SU-DHL-6 (cell line): ENCODE measurements at regions not wholly inside any gene's neighbourhood (a gene's known extent, or its start where the extent isn't known, plus 50 kb on each side); places are given as distances from the start of the nearest gene placed in this dataset.

Experiments
- H2AFZ ChIP-seq: fragments of 200-600 bp; sonication (generic); 2 replicates; pipeline ENCODE4 v1.6.1; 2014; ENCODE audit warnings: low read depth, mild to moderate bottlenecking, moderate library complexity, mixed read lengths, antibody characterized with exemption, low read length; ENCODE audit not compliant: severe bottlenecking
- H3F3A ChIP-seq: fragments of 200-600 bp; shearing (Covaris generic); 2 replicates; pipeline ENCODE4 v1.6.0; 2016; ENCODE audit warnings: antibody characterized with exemption, mild to moderate bottlenecking; ENCODE audit not compliant: insufficient read depth
- H3K27ac ChIP-seq: fragments of 200-600 bp; sonication (generic); 2 replicates; pipeline ENCODE4 v1.5.1; 2016; ENCODE audit warnings: low read depth, mild to moderate bottlenecking, low read length, moderate library complexity, mixed read lengths
- H3K27me3 ChIP-seq: fragments of 200-600 bp; sonication (generic), shearing (Covaris generic); 2 replicates; pipeline ENCODE4 v1.6.0; 2014; ENCODE audit warnings: mild to moderate bottlenecking, low read length
- H3K36me3 ChIP-seq: fragments of 200-600 bp; sonication (generic); 2 replicates; pipeline ENCODE4 v1.6.1; 2014; ENCODE audit warnings: mild to moderate bottlenecking, low read length, mixed read lengths
- H3K4me2 ChIP-seq: fragments of 300-600, 200-600 bp; shearing (Covaris generic), sonication (generic); 2 replicates; pipeline ENCODE4 v1.6.0; 2014; ENCODE audit warnings: low read length, low read depth, mild to moderate bottlenecking; ENCODE audit not compliant: poor library complexity, severe bottlenecking
- H3K4me3 ChIP-seq: fragments of 200-600 bp; sonication (generic); 2 replicates; pipeline ENCODE4 v1.5.1; 2014; ENCODE audit warnings: antibody characterized with exemption, low read length, mild to moderate bottlenecking, mixed read lengths; ENCODE audit not compliant: insufficient read depth, poor library complexity, severe bottlenecking
- H3K79me2 ChIP-seq: fragments of 200-600 bp; sonication (generic); 2 replicates; pipeline ENCODE4 v1.6.1; 2014; ENCODE audit warnings: mild to moderate bottlenecking, low read length, moderate library complexity; ENCODE audit not compliant: insufficient read depth
- H3K9ac ChIP-seq: fragments of 200-600 bp; sonication (generic); 2 replicates; pipeline ENCODE4 v1.7.0; 2014; ENCODE audit warnings: mild to moderate bottlenecking, low read length
- H3K9me2 ChIP-seq: fragments of 200-600 bp; sonication (generic); replicated peaks from 2 replicates; pipeline ENCODE4 v1.6.1; 2014; ENCODE audit warnings: low read length; ENCODE audit not compliant: insufficient read depth
- H3K9me3 ChIP-seq: fragments of 200-600 bp; sonication (generic); 2 replicates; pipeline ENCODE4 v1.6.1; 2014; ENCODE audit warnings: low read length, mixed read lengths; ENCODE audit not compliant: insufficient read depth
- H4K20me1 ChIP-seq: fragments of 200-600 bp; sonication (generic); 2 replicates; pipeline ENCODE4 v1.6.1; 2014; ENCODE audit warnings: low read depth, mild to moderate bottlenecking, antibody characterized with exemption, low read length, moderate library complexity, mixed read lengths
- EZH2phosphoT487 ChIP-seq: fragments of 200-600 bp; sonication (generic), shearing (Covaris generic); conservative IDR thresholded peaks from 2 replicates; pipeline ENCODE4 v1.6.1; 2018; ENCODE audit warnings: mild to moderate bottlenecking, antibody characterized with exemption, low read length, moderate library complexity, mixed read lengths
- TF ChIP-seq, protein P1 (sequence below): fragments of 200-600 bp; sonication (generic); IDR thresholded peaks from one replicate; pipeline ENCODE4 v1.5.1; 2017; ENCODE audit warnings: antibody characterized with exemption, mild to moderate bottlenecking, low read length, moderate library complexity; ENCODE audit not compliant: insufficient read depth, poor library complexity, severe bottlenecking

DNA sequence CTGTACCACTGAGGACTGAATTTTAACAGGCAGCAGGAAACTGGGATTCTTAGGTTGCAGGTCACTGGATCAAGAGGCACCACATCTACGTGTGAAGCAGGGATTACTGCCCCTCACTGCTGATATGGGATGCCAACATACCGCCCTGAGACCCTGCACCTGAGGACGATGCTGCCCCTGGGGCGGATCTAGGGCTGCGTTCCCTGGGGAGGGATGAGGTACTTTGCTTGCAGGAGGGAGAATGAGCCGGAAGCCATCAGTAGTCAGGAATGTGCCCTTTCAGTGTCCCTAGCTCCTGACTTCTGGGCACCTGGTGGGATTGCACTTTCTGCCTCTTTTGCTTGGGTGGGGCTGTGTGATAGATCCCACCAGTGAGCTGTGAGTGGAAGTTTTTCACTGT is 122.8 kb downstream of the RPLP1 start:
- H3F3A ChIP-seq, result no peaks in the 10 kb centered on the region
- H3K9me2 ChIP-seq, result no peaks in the 10 kb centered on the region
- no peak overlapping the region for H3K4me2 ChIP-seq
- H3K36me3 ChIP-seq, result no peaks in the 10 kb centered on the region
- no peaks in the 10 kb centered on the region for H3K27me3 ChIP-seq
- H3K9me3 ChIP-seq, result no peaks in the 10 kb centered on the region
- H2AFZ ChIP-seq, result no peak overlapping the region
- TF ChIP-seq, protein P1, sequence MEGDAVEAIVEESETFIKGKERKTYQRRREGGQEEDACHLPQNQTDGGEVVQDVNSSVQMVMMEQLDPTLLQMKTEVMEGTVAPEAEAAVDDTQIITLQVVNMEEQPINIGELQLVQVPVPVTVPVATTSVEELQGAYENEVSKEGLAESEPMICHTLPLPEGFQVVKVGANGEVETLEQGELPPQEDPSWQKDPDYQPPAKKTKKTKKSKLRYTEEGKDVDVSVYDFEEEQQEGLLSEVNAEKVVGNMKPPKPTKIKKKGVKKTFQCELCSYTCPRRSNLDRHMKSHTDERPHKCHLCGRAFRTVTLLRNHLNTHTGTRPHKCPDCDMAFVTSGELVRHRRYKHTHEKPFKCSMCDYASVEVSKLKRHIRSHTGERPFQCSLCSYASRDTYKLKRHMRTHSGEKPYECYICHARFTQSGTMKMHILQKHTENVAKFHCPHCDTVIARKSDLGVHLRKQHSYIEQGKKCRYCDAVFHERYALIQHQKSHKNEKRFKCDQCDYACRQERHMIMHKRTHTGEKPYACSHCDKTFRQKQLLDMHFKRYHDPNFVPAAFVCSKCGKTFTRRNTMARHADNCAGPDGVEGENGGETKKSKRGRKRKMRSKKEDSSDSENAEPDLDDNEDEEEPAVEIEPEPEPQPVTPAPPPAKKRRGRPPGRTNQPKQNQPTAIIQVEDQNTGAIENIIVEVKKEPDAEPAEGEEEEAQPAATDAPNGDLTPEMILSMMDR, result no peak
- no peak for TF ChIP-seq EZH2phosphoT487
- H3K79me2 ChIP-seq, result no peaks in the 10 kb centered on the region
- no peak overlapping the region for H3K4me3 ChIP-seq
- no peak overlapping the region for H3K9ac ChIP-seq
- H3K27ac ChIP-seq, result no peak overlapping the region
- H4K20me1 ChIP-seq, result no peaks in the 10 kb centered on the region

DNA sequence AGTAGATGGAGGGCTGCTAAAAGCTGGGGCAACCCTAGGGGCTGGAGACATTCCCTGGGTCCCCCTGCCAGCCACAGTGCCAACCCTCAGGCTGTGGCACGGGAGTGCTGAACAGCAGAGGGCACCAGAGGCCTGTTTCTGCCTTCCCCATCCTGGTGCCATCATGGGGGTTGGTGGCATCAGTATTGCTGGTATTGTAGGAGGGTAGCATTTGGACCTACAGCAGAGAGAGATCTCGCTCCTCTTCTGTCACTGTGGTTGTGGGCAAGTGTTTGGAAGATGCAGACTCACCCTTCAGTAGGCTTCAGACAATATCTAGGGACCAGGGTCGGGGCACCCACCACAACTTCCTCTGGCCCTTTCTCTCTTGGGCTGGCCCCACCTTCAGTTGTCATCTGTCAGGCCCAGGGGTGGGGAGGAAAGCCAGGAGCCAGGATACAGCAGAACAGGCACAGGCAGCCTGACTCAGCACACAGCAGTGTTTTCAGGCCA is 123.5 kb downstream of the RPLP1 start:
- H4K20me1 ChIP-seq, result no peaks in the 10 kb centered on the region

DNA sequence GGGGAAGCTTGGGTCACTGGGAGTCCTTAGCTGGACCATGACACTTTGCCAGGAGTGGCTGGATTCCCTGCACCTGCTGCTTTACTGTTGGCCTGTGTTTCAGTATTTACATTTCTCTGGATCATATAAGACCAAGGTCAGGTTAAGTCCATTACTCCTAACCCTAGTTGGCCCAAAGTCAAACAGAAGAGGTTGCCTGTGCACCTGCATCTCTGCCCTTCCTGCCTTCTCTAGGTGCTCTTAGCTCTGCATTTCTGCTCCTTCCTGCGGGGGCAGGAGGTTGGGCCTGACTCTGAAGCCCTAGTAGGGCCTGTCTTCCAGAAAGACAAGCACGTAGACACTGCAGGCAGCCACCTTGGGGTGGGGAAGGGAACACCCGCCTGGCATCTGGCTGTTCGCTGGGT is 124.3 kb downstream of the RPLP1 start:
- H3K9me3 ChIP-seq, result no peaks in the 10 kb centered on the region
- no peak overlapping the region for H3K4me2 ChIP-seq
- no peaks in the 10 kb centered on the region for H4K20me1 ChIP-seq
- H3K27me3 ChIP-seq, result no peaks in the 10 kb centered on the region
- no peaks in the 10 kb centered on the region for H3K9me2 ChIP-seq
- no peak overlapping the region for H3K4me3 ChIP-seq
- H3K9ac ChIP-seq, result no peak overlapping the region
- no peak overlapping the region for H3K27ac ChIP-seq
- H3K79me2 ChIP-seq, result no peaks in the 10 kb centered on the region
- H2AFZ ChIP-seq, result no peak overlapping the region
- TF ChIP-seq, protein P1, result no peak
- no peak for TF ChIP-seq EZH2phosphoT487
- no peaks in the 10 kb centered on the region for H3K36me3 ChIP-seq
- no peaks in the 10 kb centered on the region for H3F3A ChIP-seq

More for the DNA sequence above, 123.5 kb downstream of the RPLP1 start:
- Histone ChIP-seq H3K4me3 (no peak overlapping the region), H3K79me2 (no peaks in the 10 kb centered on the region), H3K27me3 (no peaks in the 10 kb centered on the region), H3K4me2 (no peak overlapping the region), H3K9ac (no peak overlapping the region), H3K36me3 (no peaks in the 10 kb centered on the region), H3K9me3 (no peaks in the 10 kb centered on the region), H2AFZ (no peak overlapping the region), H3F3A (no peaks in the 10 kb centered on the region), H3K9me2 (no peaks in the 10 kb centered on the region), H3K27ac (no peak overlapping the region)
- TF ChIP-seq EZH2phosphoT487, result no peak
- TF ChIP-seq, protein P1, result peak; percentile 46
